GM20000 (cell line): ENCODE measurements at regions not wholly inside any gene's neighbourhood (a gene's known extent, or its start where the extent isn't known, plus 50 kb on each side); places are given as distances from the start of the nearest gene placed in this dataset.

Experiments
- DNase-seq: peaks from one replicate; pipeline ENCODE4 v3.0.0; 2012; ENCODE audit warnings: low spot score
- TF ChIP-seq, protein P1 (sequence below): IDR thresholded peaks from 2 replicates; pipeline ENCODE4 v1.5.1; 2012; ENCODE audit warnings: mild to moderate bottlenecking, control low read depth; ENCODE audit errors: extremely low read depth, missing control alignments

DNA sequence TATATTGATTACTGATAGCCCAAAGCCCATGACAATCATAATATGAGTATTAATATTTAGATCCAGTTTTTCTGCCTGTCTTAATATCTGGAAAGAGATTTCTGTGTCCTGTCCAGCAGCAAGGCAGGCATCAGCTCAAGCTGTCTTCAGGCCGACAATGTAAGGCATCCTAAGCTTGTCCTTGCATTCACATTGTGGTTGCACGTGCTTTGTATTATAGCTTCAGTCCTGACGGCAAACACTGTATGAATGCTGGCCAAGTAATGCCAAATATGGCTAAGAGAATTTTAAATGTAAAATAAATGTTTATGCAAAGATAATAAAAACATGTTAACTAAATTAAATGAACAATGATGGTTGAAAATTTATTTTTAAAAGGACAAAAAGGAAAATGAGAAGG, 255.7 kb upstream of the RPS6KA3 start:
- TF ChIP-seq, protein P1, sequence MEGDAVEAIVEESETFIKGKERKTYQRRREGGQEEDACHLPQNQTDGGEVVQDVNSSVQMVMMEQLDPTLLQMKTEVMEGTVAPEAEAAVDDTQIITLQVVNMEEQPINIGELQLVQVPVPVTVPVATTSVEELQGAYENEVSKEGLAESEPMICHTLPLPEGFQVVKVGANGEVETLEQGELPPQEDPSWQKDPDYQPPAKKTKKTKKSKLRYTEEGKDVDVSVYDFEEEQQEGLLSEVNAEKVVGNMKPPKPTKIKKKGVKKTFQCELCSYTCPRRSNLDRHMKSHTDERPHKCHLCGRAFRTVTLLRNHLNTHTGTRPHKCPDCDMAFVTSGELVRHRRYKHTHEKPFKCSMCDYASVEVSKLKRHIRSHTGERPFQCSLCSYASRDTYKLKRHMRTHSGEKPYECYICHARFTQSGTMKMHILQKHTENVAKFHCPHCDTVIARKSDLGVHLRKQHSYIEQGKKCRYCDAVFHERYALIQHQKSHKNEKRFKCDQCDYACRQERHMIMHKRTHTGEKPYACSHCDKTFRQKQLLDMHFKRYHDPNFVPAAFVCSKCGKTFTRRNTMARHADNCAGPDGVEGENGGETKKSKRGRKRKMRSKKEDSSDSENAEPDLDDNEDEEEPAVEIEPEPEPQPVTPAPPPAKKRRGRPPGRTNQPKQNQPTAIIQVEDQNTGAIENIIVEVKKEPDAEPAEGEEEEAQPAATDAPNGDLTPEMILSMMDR, result no peak
- DNase-seq, result no peak

DNA sequence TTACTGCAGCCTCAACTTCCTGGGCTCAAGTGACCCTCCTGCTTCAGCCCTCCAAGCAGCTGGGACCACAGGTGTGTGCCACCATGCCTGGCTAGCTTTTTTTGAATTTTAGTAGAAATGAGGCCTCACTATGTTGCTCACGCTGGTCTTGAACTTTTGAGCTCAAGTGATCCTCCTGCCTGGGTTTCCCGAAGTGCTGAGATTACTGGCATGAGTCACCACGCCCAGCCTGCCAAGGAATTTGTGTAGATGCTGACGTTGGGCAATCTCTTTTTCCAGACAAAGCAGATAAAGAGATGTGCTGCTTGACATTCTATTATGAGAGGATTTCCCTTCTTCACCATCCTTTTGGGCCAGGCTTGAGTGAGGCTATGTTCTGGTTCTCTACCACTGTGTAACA, 254.5 kb upstream of the RPS6KA3 start:
- no peak for DNase-seq

GRCh38 chrX:20519826-20520225, 253.1 kb upstream of the RPS6KA3 start:
- no peak for DNase-seq
- TF ChIP-seq, protein P1, result no peak

More for the DNA sequence above, 254.5 kb upstream of the RPS6KA3 start:
- TF ChIP-seq, protein P1, result no peak

- TF ChIP-seq, protein P1, result no peak
- DNase-seq, result no peak
Observed at GRCh38 chrX:20519146-20519545, 252.4 kb upstream of the RPS6KA3 start.

GRCh38 chrX:20517565-20517964, 250.9 kb upstream of the RPS6KA3 start:
- DNase-seq, result no peak
- TF ChIP-seq, protein P1, result no peak

DNA sequence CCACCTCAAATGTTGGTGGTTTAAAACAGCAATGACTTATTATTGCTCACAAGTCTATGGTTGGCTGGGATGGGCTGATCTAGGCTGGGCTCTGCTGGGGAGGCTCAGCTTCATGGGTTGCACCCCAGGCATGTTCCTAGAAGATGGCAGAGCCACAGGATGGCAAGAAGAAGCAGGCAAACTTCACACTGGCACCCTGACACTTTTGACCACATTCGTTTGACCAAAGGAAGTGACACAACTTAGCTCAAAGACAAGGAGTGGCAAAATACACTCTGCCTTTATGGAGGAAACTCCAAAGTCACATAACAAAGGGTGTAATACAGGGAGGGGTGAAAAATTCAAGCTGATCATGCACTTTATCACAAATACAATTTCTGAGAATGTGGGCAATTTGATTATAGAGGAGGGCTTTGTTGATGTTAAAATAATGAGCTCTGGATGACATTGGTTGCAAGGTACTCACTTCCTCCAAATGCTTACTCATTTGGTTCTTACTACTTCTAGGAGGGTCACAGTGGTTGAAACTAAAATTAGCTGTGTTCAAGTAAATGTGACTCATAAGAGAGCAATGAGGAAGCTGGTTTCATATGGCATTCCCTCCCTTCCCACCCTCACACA, 249.2 kb upstream of the RPS6KA3 start:
- peak; percentile 25 for DNase-seq
- TF ChIP-seq, protein P1, result no peak

- DNase-seq, result no peak
- TF ChIP-seq, protein P1, result no peak
Observed at GRCh38 chrX:20514358-20514757, 247.6 kb upstream of the RPS6KA3 start.
